NB4 (cell line): ENCODE measurements at regions not wholly inside any gene's neighbourhood (a gene's known extent, or its start where the extent isn't known, plus 50 kb on each side); places are given as distances from the start of the nearest gene placed in this dataset.

Experiments
- CTCF ChIP-seq: IDR thresholded peaks from one replicate; pipeline ENCODE4 v1.5.1; 2012; ENCODE audit warnings: low read depth, low read length
- MAX ChIP-seq: IDR thresholded peaks from 2 replicates; pipeline ENCODE4 v1.6.1; 2011; ENCODE audit warnings: low read depth, low read length
- MYC ChIP-seq: IDR thresholded peaks from 2 replicates; pipeline ENCODE4 v1.6.1; 2011; ENCODE audit warnings: low read depth, low read length
- POLR2A ChIP-seq: IDR thresholded peaks from 2 replicates; pipeline ENCODE4 v1.6.1; 2011; ENCODE audit warnings: mild to moderate bottlenecking; ENCODE audit not compliant: insufficient read length; ENCODE audit errors: extremely low read depth

GRCh38 chr6:74610352-74610751 is 595.5 kb downstream of the COL12A1 start:
- no peak for TF ChIP-seq MAX
- TF ChIP-seq CTCF = no peak
- TF ChIP-seq POLR2A = no peak
- TF ChIP-seq MYC = no peak
